ENCODE measurements at regions not wholly inside any gene's neighbourhood (a gene's known extent, or its start where the extent isn't known, plus 50 kb on each side); places are given as distances from the start of the nearest gene placed in this dataset.
A peak's percentile ranks its signal among the peaks of the same experiment; 100 is the strongest.

GRCh38 chrX:125998432-125998831 lies 167.7 kb downstream of the DCAF12L2 start:
- TF ChIP-seq CTCF (IDR thresholded peaks at IDR 0.05; ENCODE audit: extremely low read depth, insufficient read depth, missing control alignments), result peak; percentile 56
- DNase-seq (ENCODE audit: low spot score), result no peak
- in situ Hi-C loops (cut with MboI; ENCODE audit: low pct_unique_long_range_greater_than_20kb, low sequenced_read_pairs, unreplicated experiment), result no loop called here

GRCh38 chrX:126027229-126027628 lies 138.9 kb downstream of the DCAF12L2 start:
- in situ Hi-C loops (cut with MboI; ENCODE audit: low pct_unique_long_range_greater_than_20kb, low sequenced_read_pairs, unreplicated experiment), result no loop called here
- TF ChIP-seq CTCF (IDR thresholded peaks at IDR 0.05; ENCODE audit: extremely low read depth, insufficient read depth, missing control alignments), result no peak

GRCh38 chrX:126030021-126030420 lies 136.1 kb downstream of the DCAF12L2 start:
- peak; percentile 2 for DNase-seq (ENCODE audit: low spot score)
- in situ Hi-C loops (cut with MboI; ENCODE audit: low pct_unique_long_range_greater_than_20kb, low sequenced_read_pairs, unreplicated experiment), result no loop called here
- no peak for TF ChIP-seq CTCF (IDR thresholded peaks at IDR 0.05; ENCODE audit: extremely low read depth, insufficient read depth, missing control alignments)

More at GRCh38 chrX:126027229-126027628, 138.9 kb downstream of the DCAF12L2 start:
- no peak for DNase-seq (ENCODE audit: low spot score)

- in situ Hi-C loops (cut with MboI; ENCODE audit: low pct_unique_long_range_greater_than_20kb, low sequenced_read_pairs, unreplicated experiment), result no loop called here
- no peak for TF ChIP-seq CTCF (IDR thresholded peaks at IDR 0.05; ENCODE audit: extremely low read depth, insufficient read depth, missing control alignments)
- no peak for DNase-seq (ENCODE audit: low spot score)
Measured at GRCh38 chrX:126063984-126064383, 102.1 kb downstream of the DCAF12L2 start.

GRCh38 chrX:126064901-126065541 lies 101.1 kb downstream of the DCAF12L2 start:
- TF ChIP-seq CTCF (IDR thresholded peaks at IDR 0.05; ENCODE audit: extremely low read depth, insufficient read depth, missing control alignments), result no peak
- DNase-seq (ENCODE audit: low spot score), result no peak
- in situ Hi-C loops (cut with MboI; ENCODE audit: low pct_unique_long_range_greater_than_20kb, low sequenced_read_pairs, unreplicated experiment), result no loop called here

- in situ Hi-C loops (cut with MboI; ENCODE audit: low pct_unique_long_range_greater_than_20kb, low sequenced_read_pairs, unreplicated experiment), result no loop called here
- TF ChIP-seq CTCF (IDR thresholded peaks at IDR 0.05; ENCODE audit: extremely low read depth, insufficient read depth, missing control alignments), result no peak
Measured at GRCh38 chrX:126065901-126066660, 100.0 kb downstream of the DCAF12L2 start.

More at GRCh38 chrX:126065901-126066660, 100.0 kb downstream of the DCAF12L2 start:
- no peak for DNase-seq (ENCODE audit: low spot score)

Data from GM13977 (cell line).